ENCODE measurements at regions not wholly inside any gene's neighbourhood (a gene's known extent, or its start where the extent isn't known, plus 50 kb on each side); places are given as distances from the start of the nearest gene placed in this dataset.

DNA sequence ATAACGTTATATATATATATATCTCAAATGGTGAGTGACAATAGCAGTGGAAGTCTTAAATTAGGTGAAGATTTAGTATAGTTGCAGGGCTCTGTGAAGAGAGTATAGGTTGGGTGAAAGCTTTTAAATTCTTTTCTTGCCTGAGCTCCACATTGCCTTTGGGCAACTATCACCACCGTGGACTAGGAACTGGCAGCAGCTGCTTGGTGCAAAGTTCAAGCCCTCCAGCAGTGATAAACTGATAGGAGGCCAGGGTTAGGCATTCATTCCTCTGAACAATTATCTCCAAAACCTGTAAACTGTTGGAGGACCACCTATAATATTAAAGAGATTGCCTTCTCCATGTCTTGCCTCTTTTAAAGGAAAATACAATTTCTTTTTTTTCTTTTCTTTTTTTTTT, 91.2 kb upstream of the ATXN7L3B start:
- Histone ChIP-seq H3K9me2 (replicated peaks; ENCODE audit: insufficient read depth, low read length) (no peaks in the 10 kb centered on the region), H3K4me3 (ENCODE audit: low read length) (no peak overlapping the region), H3K9ac (ENCODE audit: low read length) (no peak overlapping the region), H3K27ac (ENCODE audit: low read length) (no peak overlapping the region), H2AFZ (ENCODE audit: low read length) (no peak overlapping the region), H3K27me3 (replicated peaks; ENCODE audit: insufficient read depth, low read length) (no peaks in the 10 kb centered on the region), H3K4me1 (ENCODE audit: low read length) (no peaks in the 10 kb centered on the region), H3K9me3 (replicated peaks; ENCODE audit: insufficient read depth, low read length) (no peaks in the 10 kb centered on the region), H3K36me3 (replicated peaks; ENCODE audit: insufficient read depth, low read length) (no peaks in the 10 kb centered on the region), H3F3A (ENCODE audit: insufficient read depth, low read length) (no peaks in the 10 kb centered on the region), H3K79me2 (ENCODE audit: low read length) (no peaks in the 10 kb centered on the region), H3K4me2 (ENCODE audit: low read depth, low read length) (no peak overlapping the region), H4K20me1 (ENCODE audit: insufficient read depth, low read length) (no peaks in the 10 kb centered on the region)
- no peak for TF ChIP-seq EZH2 (optimal IDR thresholded peaks at IDR 0.05; ENCODE audit: low read depth, low read length)
- TF ChIP-seq EZH2phosphoT487 (IDR thresholded peaks at IDR 0.05; ENCODE audit: low read length), result no peak
- TF ChIP-seq CTCF (IDR thresholded peaks at IDR 0.05; ENCODE audit: low read length), result no peak
- no peak for DNase-seq

GRCh38 chr12:74449872-74450271, 87.8 kb upstream of the ATXN7L3B start:
- Histone ChIP-seq H3K27me3 (replicated peaks; ENCODE audit: insufficient read depth, low read length) (no peaks in the 10 kb centered on the region), H3F3A (ENCODE audit: insufficient read depth, low read length) (no peaks in the 10 kb centered on the region), H4K20me1 (ENCODE audit: insufficient read depth, low read length) (no peaks in the 10 kb centered on the region), H3K4me2 (ENCODE audit: low read depth, low read length) (no peak overlapping the region), H3K9ac (ENCODE audit: low read length) (no peak overlapping the region), H2AFZ (ENCODE audit: low read length) (no peak overlapping the region), H3K9me3 (replicated peaks; ENCODE audit: insufficient read depth, low read length) (no peaks in the 10 kb centered on the region), H3K27ac (ENCODE audit: low read length) (no peak overlapping the region), H3K4me3 (ENCODE audit: low read length) (no peak overlapping the region), H3K4me1 (ENCODE audit: low read length) (no peaks in the 10 kb centered on the region), H3K36me3 (replicated peaks; ENCODE audit: insufficient read depth, low read length) (no peaks in the 10 kb centered on the region), H3K79me2 (ENCODE audit: low read length) (no peaks in the 10 kb centered on the region), H3K9me2 (replicated peaks; ENCODE audit: insufficient read depth, low read length) (no peaks in the 10 kb centered on the region)
- no peak for TF ChIP-seq EZH2 (optimal IDR thresholded peaks at IDR 0.05; ENCODE audit: low read depth, low read length)
- TF ChIP-seq CTCF (IDR thresholded peaks at IDR 0.05; ENCODE audit: low read length), result no peak
- TF ChIP-seq EZH2phosphoT487 (IDR thresholded peaks at IDR 0.05; ENCODE audit: low read length), result no peak
- no peak for DNase-seq

- H3K4me2 ChIP-seq (ENCODE audit: low read depth, low read length), result no peak overlapping the region
- DNase-seq, result no peak
- H3K27me3 ChIP-seq (replicated peaks; ENCODE audit: insufficient read depth, low read length), result no peaks in the 10 kb centered on the region
- no peaks in the 10 kb centered on the region for H3F3A ChIP-seq (ENCODE audit: insufficient read depth, low read length)
- no peaks in the 10 kb centered on the region for H3K79me2 ChIP-seq (ENCODE audit: low read length)
- no peak overlapping the region for H3K27ac ChIP-seq (ENCODE audit: low read length)
- H3K4me1 ChIP-seq (ENCODE audit: low read length), result no peaks in the 10 kb centered on the region
- no peak overlapping the region for H3K9ac ChIP-seq (ENCODE audit: low read length)
- H3K4me3 ChIP-seq (ENCODE audit: low read length), result no peak overlapping the region
- TF ChIP-seq CTCF (IDR thresholded peaks at IDR 0.05; ENCODE audit: low read length) (no peak), EZH2phosphoT487 (IDR thresholded peaks at IDR 0.05; ENCODE audit: low read length) (no peak), EZH2 (optimal IDR thresholded peaks at IDR 0.05; ENCODE audit: low read depth, low read length) (no peak)
- no peaks in the 10 kb centered on the region for H3K36me3 ChIP-seq (replicated peaks; ENCODE audit: insufficient read depth, low read length)
- no peaks in the 10 kb centered on the region for H3K9me3 ChIP-seq (replicated peaks; ENCODE audit: insufficient read depth, low read length)
- no peaks in the 10 kb centered on the region for H4K20me1 ChIP-seq (ENCODE audit: insufficient read depth, low read length)
- H2AFZ ChIP-seq (ENCODE audit: low read length), result no peak overlapping the region
- H3K9me2 ChIP-seq (replicated peaks; ENCODE audit: insufficient read depth, low read length), result no peaks in the 10 kb centered on the region
These were observed 83.5 kb upstream of the ATXN7L3B start for GRCh38 chr12:74454109-74454508.

Measured in MM.1S (cell line).